ENCODE measurements at regions not wholly inside any gene's neighbourhood (a gene's known extent, or its start where the extent isn't known, plus 50 kb on each side); places are given as distances from the start of the nearest gene placed in this dataset.

- no peak for DNase-seq
These were observed 83.3 kb downstream of the INSIG2 start for GRCh38 chr2:118171546-118171945.

- peak; percentile 25 to 59 for DNase-seq
These were observed 81.2 kb downstream of the INSIG2 start for GRCh38 chr2:118169359-118170005.

DNA sequence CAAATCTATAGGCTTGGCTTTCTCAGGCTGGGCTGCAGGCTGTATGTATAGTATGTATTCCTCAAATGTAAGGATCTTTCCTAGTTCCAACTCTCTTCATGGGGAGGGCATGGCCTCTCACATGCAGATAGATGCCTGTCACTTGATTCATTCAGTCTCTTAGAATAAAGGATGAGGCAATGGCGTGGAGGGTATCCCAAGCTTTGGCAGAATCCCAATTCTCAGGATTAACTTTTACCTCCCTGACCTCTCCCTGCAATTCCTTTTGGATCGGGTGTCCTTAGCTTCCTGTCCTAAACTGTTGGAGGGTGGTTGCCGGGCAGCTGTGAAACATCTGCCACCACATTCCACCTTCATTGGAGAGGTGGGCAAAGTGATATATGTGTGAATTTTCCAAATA is 80.3 kb downstream of the INSIG2 start:
- DNase-seq = no peak

DNA sequence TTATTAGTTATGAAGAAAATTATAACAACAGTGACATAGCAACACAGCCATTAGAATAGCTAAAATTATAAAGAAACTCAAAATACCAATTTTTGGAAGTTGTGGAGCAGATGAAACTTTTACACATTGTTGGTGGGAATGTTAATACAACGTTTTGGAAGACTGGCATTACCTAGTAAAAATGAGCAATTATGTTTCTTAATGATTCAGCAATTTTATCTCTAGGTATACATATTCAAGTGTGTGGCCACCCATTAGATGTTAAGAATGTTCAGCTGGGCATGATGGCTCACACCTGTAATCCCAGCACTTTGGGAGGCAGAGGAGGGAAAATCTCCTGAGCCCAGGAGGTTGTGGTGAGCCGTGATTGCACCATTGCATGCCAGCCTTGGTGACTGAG is 78.8 kb downstream of the INSIG2 start:
- DNase-seq = no peak

- no peak for DNase-seq
These were observed 78.0 kb downstream of the INSIG2 start for GRCh38 chr2:118166242-118166641.

GRCh38 chr2:118165595-118165994 is 77.3 kb downstream of the INSIG2 start:
- no peak for DNase-seq
